Activated CD4-positive, alpha-beta T cell treated with anti-CD3 and anti-CD28 coated beads, Interleukin-2, Interleukin-4, amounts not matched to agents 100 ng/mL and 50 ng/mL, durations not matched to agents 16 hours and 8 hours (primary cell): ENCODE measurements at regions not wholly inside any gene's neighbourhood (a gene's known extent, or its start where the extent isn't known, plus 50 kb on each side); places are given as distances from the start of the nearest gene placed in this dataset.
A peak's percentile ranks its signal among the peaks of the same experiment; 100 is the strongest.
"Not testable (repeated sequence)": the region's sequence is repeated elsewhere in the genome, so short reads cannot be mapped to it uniquely, and the experiment has no call there.

ENCODE experiments used
- DNase-seq: peaks from one replicate; pipeline ENCODE4 v3.0.0-alpha.2; 2020; ENCODE audit warnings: low spot score

GRCh38 chr21:14008436-14008835 is 202.3 kb downstream of the LIPI start:
- DNase-seq: not testable (repeated sequence)

- DNase-seq: not testable (repeated sequence)
Measured at GRCh38 chr21:14008006-14008405, 202.7 kb downstream of the LIPI start.

GRCh38 chr21:14006144-14006543 is 204.6 kb downstream of the LIPI start:
- not testable (repeated sequence) for DNase-seq

GRCh38 chr21:13986996-13987958 is 223.5 kb downstream of the LIPI start:
- DNase-seq: not testable (repeated sequence)

GRCh38 chr21:13985865-13986863 is 224.6 kb downstream of the LIPI start:
- DNase-seq: not testable (repeated sequence)

GRCh38 chr21:13985137-13985864 is 225.5 kb downstream of the LIPI start:
- DNase-seq: not testable (repeated sequence)

GRCh38 chr21:13984728-13985127 is 226.0 kb downstream of the LIPI start:
- not testable (repeated sequence) for DNase-seq

- not testable (repeated sequence) for DNase-seq
Measured at GRCh38 chr21:13981176-13982087, 229.3 kb downstream of the LIPI start.

GRCh38 chr21:13980115-13980662 is 230.6 kb downstream of the LIPI start:
- DNase-seq: peak; percentile 31

- not testable (repeated sequence) for DNase-seq
Measured at GRCh38 chr21:13979608-13980007, 231.1 kb downstream of the LIPI start.

- DNase-seq: not testable (repeated sequence)
Measured at GRCh38 chr21:13974582-13974981, 236.2 kb downstream of the LIPI start.

- not testable (repeated sequence) for DNase-seq
Measured at GRCh38 chr21:13969853-13970252, 240.9 kb downstream of the LIPI start.

- peak; percentile 9 for DNase-seq
Measured at GRCh38 chr21:13969002-13969401, 241.8 kb downstream of the LIPI start.

GRCh38 chr21:13963259-13963658 is 247.5 kb downstream of the LIPI start:
- DNase-seq: not testable (repeated sequence)

GRCh38 chr21:13937236-13937635 is 273.5 kb downstream of the LIPI start:
- no peak for DNase-seq

- DNase-seq: not testable (repeated sequence)
Measured at GRCh38 chr21:13936033-13936937, 274.5 kb downstream of the LIPI start.

- not testable (repeated sequence) for DNase-seq
Measured at GRCh38 chr21:13935396-13936032, 275.2 kb downstream of the LIPI start.

GRCh38 chr21:13934887-13935342 is 275.8 kb downstream of the LIPI start:
- not testable (repeated sequence) for DNase-seq
